A549 (cell line): ENCODE measurements at regions not wholly inside any gene's neighbourhood (a gene's known extent, or its start where the extent isn't known, plus 50 kb on each side); places are given as distances from the start of the nearest gene placed in this dataset.

ENCODE experiments used
- ATAC-seq, 2 experiments: fragments of 200-7000 bp in 1 of 2; fragments of >200 bp in 1 of 2; cut with Nextera tagmentation in 1 of 2; cut with Tn5 transposase in 1 of 2; 3 replicates each; pipeline versions ENCODE4 v1.8.0 to v1.9.1; 2018 to 2020; ENCODE audit warnings: mild to moderate bottlenecking in 1 of 2, moderate library complexity in 1 of 2
- CTCF ChIA-PET: fragments of 300-600 bp; sonication (Branson Sonifier 250); formaldehyde crosslinking; extraction: SDS; loops from one replicate; lab custom pipeline; 2021; ENCODE audit warnings: antibody characterized with exemption, inconsistent platforms; lab: Yijun Ruan, JAX
- POLR2A ChIA-PET: fragments of 350-600 bp; formaldehyde crosslinking; extraction: SDS; loops from one replicate; lab custom pipeline; 2021; ENCODE audit warnings: antibody characterized with exemption, inconsistent platforms; lab: Yijun Ruan, JAX
- DNase-seq, 2 experiments: peaks; one replicate each; pipeline versions ENCODE4 v3.0.0 to v3.0.0-alpha.2; 2011 to 2016; ENCODE audit warnings: low read depth in 1 of 2, low spot score in 1 of 2
- FAIRE-seq: peaks from 2 replicates; lab custom pipeline; 2011; peaks lifted over from hg19 to GRCh38; lab: Jason Lieb, UNC
- H3K27ac ChIP-seq, 2 experiments: fragments of >200 bp; sonication (Bioruptor Twin); formaldehyde crosslinking; 3 replicates each; pipeline ENCODE4 v1.5.1; 2016 to 2017
- H3K4me1 ChIP-seq: fragments of >200 bp; sonication (Bioruptor Twin); formaldehyde crosslinking; 3 replicates; pipeline ENCODE4 v1.6.1; 2016
- H3K4me2 ChIP-seq: fragments of >200 bp; sonication (Bioruptor Twin); formaldehyde crosslinking; 3 replicates; pipeline ENCODE4 v1.6.1; 2016
- H3K4me3 ChIP-seq: fragments of >200 bp; sonication (Bioruptor Twin); formaldehyde crosslinking; 3 replicates; pipeline ENCODE4 v1.5.1; 2016
- H3K9me3 ChIP-seq: fragments of >200 bp; sonication (Bioruptor Twin); formaldehyde crosslinking; 3 replicates; pipeline ENCODE4 v1.6.1; 2016
- BCL3 ChIP-seq: fragments of >200 bp; sonication (Bioruptor Twin); formaldehyde crosslinking; IDR thresholded peaks from 3 replicates; pipeline ENCODE4 v1.6.1; 2016
- CEBPB ChIP-seq, 2 experiments: fragments of >200 bp in 1 of 2; sonication (Bioruptor Twin) in 1 of 2; formaldehyde crosslinking in 1 of 2; IDR thresholded peaks; 2 replicates each; pipeline ENCODE4 v1.6.1; 2012 to 2016
- CHD4 ChIP-seq: fragments of 200-600 bp; sonication (generic); IDR thresholded peaks from 2 replicates; pipeline ENCODE4 v1.6.1; 2016; ENCODE audit warnings: antibody characterized with exemption, mild to moderate bottlenecking, borderline replicate concordance
- E2F6 ChIP-seq: IDR thresholded peaks from 2 replicates; pipeline ENCODE4 v1.6.1; 2012; ENCODE audit warnings: low read depth, borderline replicate concordance
- ELK1 ChIP-seq: fragments of 150-350 bp; IDR thresholded peaks from 2 replicates; pipeline ENCODE4 v1.6.1; 2014; ENCODE audit warnings: low read depth, mild to moderate bottlenecking, low read length
- EP300 ChIP-seq, 2 experiments: fragments of >200 bp; sonication (Bioruptor Twin); formaldehyde crosslinking; IDR thresholded peaks; 2 replicates in 1 of 2; 3 replicates in 1 of 2; pipeline ENCODE4 v1.6.1; 2016 to 2017
- ESRRA ChIP-seq: fragments of 150-350 bp; IDR thresholded peaks from 2 replicates; pipeline ENCODE4 v1.6.1; 2014; ENCODE audit warnings: mild to moderate bottlenecking, low read length, borderline replicate concordance
- FOSB ChIP-seq: fragments of 250-450 bp; sonication (Bioruptor Pico); IDR thresholded peaks from 2 replicates; pipeline ENCODE4 v1.5.0; 2020; ENCODE audit warnings: mild to moderate bottlenecking, moderate library complexity
- HES2 ChIP-seq: fragments of >200 bp; sonication (Bioruptor Twin); formaldehyde crosslinking; IDR thresholded peaks from 2 replicates; pipeline ENCODE4 v1.6.1; 2016
- JUN ChIP-seq, 2 experiments: fragments of >200 bp; sonication (Bioruptor Twin); formaldehyde crosslinking; IDR thresholded peaks; 2 replicates in 1 of 2; 3 replicates in 1 of 2; pipeline ENCODE4 v1.6.1; 2016 to 2017
- JUNB ChIP-seq: fragments of >200 bp; sonication (Bioruptor Twin); formaldehyde crosslinking; IDR thresholded peaks from 2 replicates; pipeline ENCODE4 v1.6.1; 2016
- KDM1A ChIP-seq: fragments of 200-600 bp; sonication (generic); IDR thresholded peaks from 2 replicates; pipeline ENCODE4 v1.6.1; 2016; ENCODE audit warnings: low read depth, mild to moderate bottlenecking
- NR3C1 ChIP-seq: fragments of >200 bp; sonication (Bioruptor Twin); formaldehyde crosslinking; IDR thresholded peaks from 3 replicates; pipeline ENCODE4 v1.6.1; 2017
- POLR2AphosphoS2 ChIP-seq: conservative IDR thresholded peaks from 2 replicates; pipeline ENCODE4 v1.6.1; 2012; ENCODE audit warnings: low read length, improper control_type of control experiment, inconsistent platforms
- RAD21 ChIP-seq, 2 experiments: fragments of >200 bp in 1 of 2; sonication (Bioruptor Twin) in 1 of 2; formaldehyde crosslinking in 1 of 2; IDR thresholded peaks in 1 of 2; conservative IDR thresholded peaks in 1 of 2; 2 replicates in 1 of 2; 3 replicates in 1 of 2; pipeline ENCODE4 v1.6.1; 2012 to 2018; ENCODE audit warnings: inconsistent platforms in 1 of 2
- SMC3 ChIP-seq: fragments of >200 bp; sonication (Bioruptor Twin); formaldehyde crosslinking; IDR thresholded peaks from 3 replicates; pipeline ENCODE4 v1.6.1; 2018; ENCODE audit warnings: inconsistent platforms
- TFCP2L1 ChIP-seq: fragments of 250-450 bp; sonication (Bioruptor Pico); IDR thresholded peaks from 2 replicates; pipeline ENCODE4 v1.5.0; 2021; ENCODE audit warnings: mild to moderate bottlenecking
- ZC3H11A ChIP-seq: fragments of 450-650 bp; IDR thresholded peaks from 2 replicates; pipeline ENCODE4 v1.6.1; 2014; ENCODE audit warnings: antibody characterized with exemption, mild to moderate bottlenecking
- ZNF302 ChIP-seq: fragments of 250-450 bp; sonication (Bioruptor Pico); IDR thresholded peaks from 2 replicates; pipeline ENCODE4 v1.9.0; 2021; ENCODE audit warnings: inconsistent platforms, mild to moderate bottlenecking, moderate library complexity
- WGBS: methylation state at CpG from one replicate; pipeline ENCODE4 v1.1.6; 2017; ENCODE audit errors: missing lambda C conversion rate; 5-methylcytosine and 5-hydroxymethylcytosine counted together
- TF ChIP-seq, protein P1 (sequence below): IDR thresholded peaks from 2 replicates; pipeline ENCODE4 v1.6.1; 2012
- TF ChIP-seq, protein P2 (sequence below): IDR thresholded peaks from 2 replicates; pipeline ENCODE4 v1.6.1; 2012

DNA sequence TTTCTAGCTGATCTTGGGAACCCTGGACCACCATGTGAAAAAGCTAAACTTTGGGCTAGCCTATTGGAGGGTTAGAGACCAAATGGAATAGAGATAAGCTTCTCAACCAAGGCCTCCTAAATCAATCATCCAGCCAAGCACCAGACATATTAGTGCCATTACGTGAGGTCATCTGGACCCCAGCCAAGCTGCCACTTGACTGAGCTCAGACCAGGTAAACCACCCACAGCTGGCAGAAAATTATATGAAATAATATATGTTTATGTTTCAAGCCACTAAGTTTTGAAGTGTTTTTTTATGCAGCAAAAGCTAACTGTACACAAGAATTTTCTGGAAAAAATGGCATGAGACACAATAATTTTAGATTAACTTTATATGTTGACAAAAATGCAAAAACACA is 82.6 kb upstream of the PCGF5 start:
- no peak for TF ChIP-seq NR3C1
- no peak for TF ChIP-seq JUN (IDR thresholded peaks at IDR 0.05)
- no peak for TF ChIP-seq POLR2AphosphoS2
- TF ChIP-seq SMC3 = no peak
- TF ChIP-seq, protein P1, sequence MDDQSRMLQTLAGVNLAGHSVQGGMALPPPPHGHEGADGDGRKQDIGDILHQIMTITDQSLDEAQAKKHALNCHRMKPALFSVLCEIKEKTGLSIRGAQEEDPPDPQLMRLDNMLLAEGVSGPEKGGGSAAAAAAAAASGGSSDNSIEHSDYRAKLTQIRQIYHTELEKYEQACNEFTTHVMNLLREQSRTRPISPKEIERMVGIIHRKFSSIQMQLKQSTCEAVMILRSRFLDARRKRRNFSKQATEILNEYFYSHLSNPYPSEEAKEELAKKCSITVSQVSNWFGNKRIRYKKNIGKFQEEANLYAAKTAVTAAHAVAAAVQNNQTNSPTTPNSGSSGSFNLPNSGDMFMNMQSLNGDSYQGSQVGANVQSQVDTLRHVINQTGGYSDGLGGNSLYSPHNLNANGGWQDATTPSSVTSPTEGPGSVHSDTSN = no peak
- TF ChIP-seq, all 56 proteins: peak for 0
- 58% methylated on average over 1 of the region's 1 CpG for WGBS
- ATAC-seq (no peak), FAIRE-seq (no peak), DNase-seq (no peak)
- Histone ChIP-seq H3K4me1 (peaks cover 14% of the 10 kb centered on the region; the same call in 2 of the 3 replicates), H3K27ac (no peak overlapping the region), H3K4me2 (no peak overlapping the region), H3K9me3 (no peaks in the 10 kb centered on the region), H3K4me3 (no peak overlapping the region)
- POLR2A ChIA-PET = no interaction called here
- CTCF ChIA-PET = interaction anchor here (0.5 kb wide), 1 partner anchor 25 kb away, joined by 4 read pairs; no protein-coding TSS in a partner anchor

DNA sequence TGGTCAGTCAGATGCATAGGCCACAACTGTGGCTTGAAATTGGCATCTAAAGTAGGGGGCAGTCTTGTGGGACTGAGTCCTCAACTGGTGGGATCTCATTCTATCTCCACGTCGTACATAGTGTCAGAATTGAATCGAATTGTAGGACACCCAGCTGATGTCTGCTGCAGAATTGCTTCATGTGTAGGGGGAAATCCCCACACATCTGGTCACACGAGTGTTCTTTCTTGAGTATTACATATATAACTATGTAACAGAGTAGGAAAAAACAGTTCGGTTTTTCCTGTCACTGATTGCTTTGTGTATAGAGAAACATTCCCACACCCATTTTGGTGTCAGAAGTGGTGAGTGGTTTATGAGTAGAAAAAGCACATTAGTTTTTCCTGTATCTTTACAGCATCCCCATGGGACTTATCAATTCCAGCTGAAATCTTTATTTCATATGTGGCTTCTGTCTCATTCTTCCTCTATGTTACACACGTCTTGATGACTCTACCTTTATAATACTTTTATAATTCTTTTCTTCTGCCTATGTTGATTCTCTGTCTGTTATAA is 79.4 kb upstream of the PCGF5 start:
- no peak for FAIRE-seq
- TF ChIP-seq ZNF302 (CRISPR knock-in tag) = no peak
- no peak for TF ChIP-seq KDM1A
- TF ChIP-seq RAD21 (conservative IDR thresholded peaks at IDR 0.05 in 1 of 2, IDR thresholded peaks at IDR 0.05 in 1 of 2) = no peak
- TF ChIP-seq CEBPB (IDR thresholded peaks at IDR 0.05) = no peak
- TF ChIP-seq E2F6 = no peak
- TF ChIP-seq, protein P2, sequence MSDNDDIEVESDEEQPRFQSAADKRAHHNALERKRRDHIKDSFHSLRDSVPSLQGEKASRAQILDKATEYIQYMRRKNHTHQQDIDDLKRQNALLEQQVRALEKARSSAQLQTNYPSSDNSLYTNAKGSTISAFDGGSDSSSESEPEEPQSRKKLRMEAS = no peak
- TF ChIP-seq CHD4 = no peak
- no peak for TF ChIP-seq ELK1
- TF ChIP-seq FOSB (CRISPR knock-in tag) = no peak
- TF ChIP-seq ZC3H11A = no peak
- no peak for DNase-seq
- ATAC-seq = no peak
- H3K4me2 ChIP-seq = no peak overlapping the region
- H3K27ac ChIP-seq = no peak overlapping the region
- H3K4me1 ChIP-seq = peaks cover 14% of the 10 kb centered on the region; the same call in 2 of the 3 replicates
- 59% methylated on average over 6 of the region's 6 CpGs for WGBS
- ChIA-PET CTCF (no interaction called here), POLR2A (no interaction called here)
- H3K9me3 ChIP-seq = no peaks in the 10 kb centered on the region
- H3K4me3 ChIP-seq = no peak overlapping the region

GRCh38 chr10:91144961-91145360 is 75.5 kb upstream of the PCGF5 start:
- ATAC-seq (no peak), FAIRE-seq (no peak), DNase-seq (no peak)
- TF ChIP-seq RAD21 (conservative IDR thresholded peaks at IDR 0.05 in 1 of 2, IDR thresholded peaks at IDR 0.05 in 1 of 2) (no peak), EP300 (IDR thresholded peaks at IDR 0.05) (no peak), JUNB (peak; percentile 18; the same call in 1 of the 2 replicates), ESRRA (no peak), TFCP2L1 (CRISPR knock-in tag) (no peak), BCL3 (no peak), SMC3 (no peak), CEBPB (IDR thresholded peaks at IDR 0.05) (peak in 1 of 2 experiments; percentile 15; a peak in 1 of 4 replicates), HES2 (no peak)
- Histone ChIP-seq H3K27ac (peak overlapping the region in 1 of 2 experiments; percentile 22; a peak in 1 of 6 replicates), H3K4me1 (peaks cover 14% of the 10 kb centered on the region; the same call in 2 of the 3 replicates), H3K4me2 (no peak overlapping the region), H3K9me3 (no peaks in the 10 kb centered on the region), H3K4me3 (no peak overlapping the region)
- WGBS = 15% methylated on average over 1 of the region's 1 CpG
- ChIA-PET CTCF (no interaction called here), POLR2A (no interaction called here)
